ENCODE measurements at regions not wholly inside any gene's neighbourhood (a gene's known extent, or its start where the extent isn't known, plus 50 kb on each side); places are given as distances from the start of the nearest gene placed in this dataset.

DNA sequence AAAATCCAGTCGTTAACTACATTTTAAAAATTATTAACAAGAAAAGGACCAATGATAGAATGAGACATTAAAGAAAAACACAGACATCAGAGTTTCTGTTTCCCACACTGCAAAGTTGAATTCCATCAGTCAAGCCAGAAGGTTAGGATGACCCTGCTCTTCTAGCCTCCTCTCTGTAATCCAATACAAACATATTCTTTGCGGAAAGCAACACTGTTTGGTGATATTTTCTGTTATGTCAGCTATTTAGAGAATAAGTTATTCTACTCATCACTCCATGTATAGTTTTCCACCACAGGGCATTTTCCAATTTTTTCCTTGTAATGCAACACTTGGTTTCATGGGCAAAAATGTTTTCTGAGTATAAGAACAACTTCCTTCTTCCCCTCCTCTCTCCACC lies 152.3 kb downstream of the EVX1 start:
- TF ChIP-seq SIN3A (IDR thresholded peaks at IDR 0.05; ENCODE audit: borderline replicate concordance, low read depth, low read length) (no peak), RXRA (IDR thresholded peaks at IDR 0.05; ENCODE audit: borderline replicate concordance, low read depth) (no peak), CHD2 (IDR thresholded peaks at IDR 0.05; ENCODE audit: low read length, partially characterized antibody) (no peak), POLR2AphosphoS5 (IDR thresholded peaks at IDR 0.05; ENCODE audit: low read depth, low read length) (no peak), ELF1 (IDR thresholded peaks at IDR 0.05) (no peak), RCOR1 (IDR thresholded peaks at IDR 0.05; ENCODE audit: low read length) (no peak), RFX5 (IDR thresholded peaks at IDR 0.05; ENCODE audit: low read length) (no peak), FOXM1 (IDR thresholded peaks at IDR 0.05; ENCODE audit: low read depth) (no peak), MEF2A (IDR thresholded peaks at IDR 0.05; ENCODE audit: borderline replicate concordance, low read depth) (no peak), NFIC (IDR thresholded peaks at IDR 0.05; ENCODE audit: borderline replicate concordance) (no peak), YY1 (IDR thresholded peaks at IDR 0.05; ENCODE audit: low read depth) (no peak), SMC3 (IDR thresholded peaks at IDR 0.05; ENCODE audit: low read depth, low read length) (no peak)
- TF ChIP-seq, protein P1, sequence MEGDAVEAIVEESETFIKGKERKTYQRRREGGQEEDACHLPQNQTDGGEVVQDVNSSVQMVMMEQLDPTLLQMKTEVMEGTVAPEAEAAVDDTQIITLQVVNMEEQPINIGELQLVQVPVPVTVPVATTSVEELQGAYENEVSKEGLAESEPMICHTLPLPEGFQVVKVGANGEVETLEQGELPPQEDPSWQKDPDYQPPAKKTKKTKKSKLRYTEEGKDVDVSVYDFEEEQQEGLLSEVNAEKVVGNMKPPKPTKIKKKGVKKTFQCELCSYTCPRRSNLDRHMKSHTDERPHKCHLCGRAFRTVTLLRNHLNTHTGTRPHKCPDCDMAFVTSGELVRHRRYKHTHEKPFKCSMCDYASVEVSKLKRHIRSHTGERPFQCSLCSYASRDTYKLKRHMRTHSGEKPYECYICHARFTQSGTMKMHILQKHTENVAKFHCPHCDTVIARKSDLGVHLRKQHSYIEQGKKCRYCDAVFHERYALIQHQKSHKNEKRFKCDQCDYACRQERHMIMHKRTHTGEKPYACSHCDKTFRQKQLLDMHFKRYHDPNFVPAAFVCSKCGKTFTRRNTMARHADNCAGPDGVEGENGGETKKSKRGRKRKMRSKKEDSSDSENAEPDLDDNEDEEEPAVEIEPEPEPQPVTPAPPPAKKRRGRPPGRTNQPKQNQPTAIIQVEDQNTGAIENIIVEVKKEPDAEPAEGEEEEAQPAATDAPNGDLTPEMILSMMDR (IDR thresholded peaks at IDR 0.05), result no peak
- TF ChIP-seq, protein P2, sequence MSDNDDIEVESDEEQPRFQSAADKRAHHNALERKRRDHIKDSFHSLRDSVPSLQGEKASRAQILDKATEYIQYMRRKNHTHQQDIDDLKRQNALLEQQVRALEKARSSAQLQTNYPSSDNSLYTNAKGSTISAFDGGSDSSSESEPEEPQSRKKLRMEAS (IDR thresholded peaks at IDR 0.05; ENCODE audit: low read depth), result no peak
- CTCF ChIA-PET, result no interaction called here
- H3F3A ChIP-seq (replicated peaks; ENCODE audit: insufficient read depth), result no peaks in the 10 kb centered on the region
- H3K4me2 ChIP-seq, result no peak overlapping the region
- no peaks in the 10 kb centered on the region for H3K36me3 ChIP-seq (replicated peaks in 1 of 2; ENCODE audit: control insufficient read depth in 1 of 2, insufficient read depth in 2 of 2, low read length in 1 of 2)
- H2AFZ ChIP-seq (ENCODE audit: low read depth), result no peak overlapping the region
- no peaks in the 10 kb centered on the region for H4K20me1 ChIP-seq (ENCODE audit: insufficient read depth)
- H3K9me3 ChIP-seq, result no peaks in the 10 kb centered on the region
- H3K27me3 ChIP-seq (ENCODE audit: insufficient read depth), result peaks cover 6% of the 10 kb centered on the region; the same call in 1 of the 2 replicates
- no peak overlapping the region for H3K4me3 ChIP-seq (ENCODE audit: low read depth in 2 of 2, low read length in 1 of 2)
- no peaks in the 10 kb centered on the region for H3K9me2 ChIP-seq
- POLR2A ChIA-PET, result no interaction called here
- H3K9ac ChIP-seq, result no peak overlapping the region
- H3K79me2 ChIP-seq (ENCODE audit: insufficient read depth), result no peaks in the 10 kb centered on the region
- WGBS (ENCODE audit: low lambda C conversion rate), result 19% methylated on average over 2 of the region's 2 CpGs
- no peaks in the 10 kb centered on the region for H3K4me1 ChIP-seq (ENCODE audit: control insufficient read depth in 1 of 2, insufficient read depth in 2 of 2, low read depth in 1 of 2, low read length in 1 of 2)
- no peak overlapping the region for H3K27ac ChIP-seq (ENCODE audit: low read depth in 2 of 2, low read length in 1 of 2)
- no peak for DNase-seq

DNA sequence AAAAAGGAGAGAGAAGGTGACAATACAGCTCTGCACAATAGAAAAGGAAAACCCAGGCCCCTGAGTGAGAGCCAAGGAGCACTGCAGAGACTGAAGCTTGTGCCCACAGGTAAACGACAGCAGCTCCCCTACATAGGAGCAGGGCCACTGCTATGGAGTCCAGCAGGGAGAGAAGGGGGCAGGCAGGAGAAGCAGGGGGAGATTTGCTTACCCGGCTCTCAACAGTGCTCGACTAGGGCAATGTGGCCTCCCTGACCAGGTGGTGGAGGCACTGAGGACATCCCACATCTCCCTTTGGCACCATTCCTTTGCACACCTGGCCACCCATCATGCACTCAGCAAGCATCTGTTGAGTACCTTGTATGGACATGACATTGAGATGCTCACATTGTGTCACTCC lies 153.0 kb downstream of the EVX1 start:
- CTCF ChIA-PET, result no interaction called here
- Histone ChIP-seq H2AFZ (ENCODE audit: low read depth) (no peak overlapping the region), H3K27ac (ENCODE audit: low read depth in 2 of 2, low read length in 1 of 2) (no peak overlapping the region), H3K4me2 (no peak overlapping the region), H4K20me1 (ENCODE audit: insufficient read depth) (no peaks in the 10 kb centered on the region), H3F3A (replicated peaks; ENCODE audit: insufficient read depth) (no peaks in the 10 kb centered on the region), H3K4me3 (ENCODE audit: low read depth in 2 of 2, low read length in 1 of 2) (no peak overlapping the region), H3K79me2 (ENCODE audit: insufficient read depth) (no peaks in the 10 kb centered on the region), H3K9me3 (no peaks in the 10 kb centered on the region), H3K36me3 (replicated peaks in 1 of 2; ENCODE audit: control insufficient read depth in 1 of 2, insufficient read depth in 2 of 2, low read length in 1 of 2) (no peaks in the 10 kb centered on the region), H3K9ac (no peak overlapping the region), H3K9me2 (no peaks in the 10 kb centered on the region), H3K27me3 (ENCODE audit: insufficient read depth) (peaks cover 6% of the 10 kb centered on the region; the same call in 1 of the 2 replicates), H3K4me1 (ENCODE audit: control insufficient read depth in 1 of 2, insufficient read depth in 2 of 2, low read depth in 1 of 2, low read length in 1 of 2) (no peaks in the 10 kb centered on the region)
- DNase-seq, result no peak
- 13% methylated on average over 3 of the region's 3 CpGs for WGBS (ENCODE audit: low lambda C conversion rate)
- TF ChIP-seq FOXM1 (IDR thresholded peaks at IDR 0.05; ENCODE audit: low read depth), result no peak
- no peak for TF ChIP-seq TCF12 (IDR thresholded peaks at IDR 0.05)
- no peak for TF ChIP-seq CHD2 (IDR thresholded peaks at IDR 0.05; ENCODE audit: low read length, partially characterized antibody)
- TF ChIP-seq GABPA (IDR thresholded peaks at IDR 0.05; ENCODE audit: low read depth), result no peak
- TF ChIP-seq, protein P3, sequence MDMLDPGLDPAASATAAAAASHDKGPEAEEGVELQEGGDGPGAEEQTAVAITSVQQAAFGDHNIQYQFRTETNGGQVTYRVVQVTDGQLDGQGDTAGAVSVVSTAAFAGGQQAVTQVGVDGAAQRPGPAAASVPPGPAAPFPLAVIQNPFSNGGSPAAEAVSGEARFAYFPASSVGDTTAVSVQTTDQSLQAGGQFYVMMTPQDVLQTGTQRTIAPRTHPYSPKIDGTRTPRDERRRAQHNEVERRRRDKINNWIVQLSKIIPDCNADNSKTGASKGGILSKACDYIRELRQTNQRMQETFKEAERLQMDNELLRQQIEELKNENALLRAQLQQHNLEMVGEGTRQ (IDR thresholded peaks at IDR 0.05; ENCODE audit: borderline replicate concordance, low read depth, low read length), result no peak
- TF ChIP-seq EP300 (IDR thresholded peaks at IDR 0.05; ENCODE audit: borderline replicate concordance in 1 of 2, low read depth in 1 of 2, low read length in 1 of 2), result no peak
- no peak for TF ChIP-seq NRF1 (IDR thresholded peaks at IDR 0.05; ENCODE audit: low read depth, low read length)
- no peak for TF ChIP-seq RAD21 (IDR thresholded peaks at IDR 0.05; ENCODE audit: low read length)
- TF ChIP-seq, protein P4, sequence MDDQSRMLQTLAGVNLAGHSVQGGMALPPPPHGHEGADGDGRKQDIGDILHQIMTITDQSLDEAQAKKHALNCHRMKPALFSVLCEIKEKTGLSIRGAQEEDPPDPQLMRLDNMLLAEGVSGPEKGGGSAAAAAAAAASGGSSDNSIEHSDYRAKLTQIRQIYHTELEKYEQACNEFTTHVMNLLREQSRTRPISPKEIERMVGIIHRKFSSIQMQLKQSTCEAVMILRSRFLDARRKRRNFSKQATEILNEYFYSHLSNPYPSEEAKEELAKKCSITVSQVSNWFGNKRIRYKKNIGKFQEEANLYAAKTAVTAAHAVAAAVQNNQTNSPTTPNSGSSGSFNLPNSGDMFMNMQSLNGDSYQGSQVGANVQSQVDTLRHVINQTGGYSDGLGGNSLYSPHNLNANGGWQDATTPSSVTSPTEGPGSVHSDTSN (IDR thresholded peaks at IDR 0.05), result no peak
- POLR2A ChIA-PET, result no interaction called here

All from SK-N-SH (cell line).